GM23248 (cell line): ENCODE measurements at regions not wholly inside any gene's neighbourhood (a gene's known extent, or its start where the extent isn't known, plus 50 kb on each side); places are given as distances from the start of the nearest gene placed in this dataset.

ENCODE experiments used
- DNase-seq: peaks from one replicate; pipeline ENCODE4 v3.0.0-alpha.2; 2015
- H2AFZ ChIP-seq: fragments of 200-600 bp; sonication (generic); 2 replicates; pipeline ENCODE4 v1.6.1; 2016; ENCODE audit warnings: antibody characterized with exemption
- H3F3A ChIP-seq: fragments of 200-600 bp; sonication (generic); 2 replicates; pipeline ENCODE4 v1.6.1; 2016; ENCODE audit warnings: mild to moderate bottlenecking, antibody characterized with exemption, mixed run types; ENCODE audit not compliant: insufficient read depth
- H3K27ac ChIP-seq: fragments of 200-600 bp; sonication (generic); 2 replicates; pipeline ENCODE4 v1.5.1; 2016; ENCODE audit warnings: mild to moderate bottlenecking
- H3K27me3 ChIP-seq: fragments of 200-600 bp; sonication (generic); replicated peaks from 2 replicates; pipeline ENCODE4 v1.6.1; 2016; ENCODE audit warnings: mild to moderate bottlenecking; ENCODE audit not compliant: insufficient read depth
- H3K36me3 ChIP-seq: fragments of 200-600 bp; sonication (generic); 2 replicates; pipeline ENCODE4 v1.6.1; 2016; ENCODE audit warnings: low read depth, mild to moderate bottlenecking
- H3K4me1 ChIP-seq: fragments of 200-600 bp; sonication (generic); 2 replicates; pipeline ENCODE4 v1.6.1; 2016; ENCODE audit warnings: mild to moderate bottlenecking; ENCODE audit not compliant: insufficient read depth
- H3K4me2 ChIP-seq: fragments of 200-600 bp; sonication (generic); one replicate; pipeline ENCODE4 v1.6.1; 2016; ENCODE audit warnings: mild to moderate bottlenecking; ENCODE audit not compliant: unreplicated experiment
- H3K4me3 ChIP-seq: fragments of 200-600 bp; sonication (generic); 2 replicates; pipeline ENCODE4 v1.5.1; 2016; ENCODE audit warnings: mild to moderate bottlenecking
- H3K79me2 ChIP-seq: fragments of 200-600 bp; sonication (generic); 2 replicates; pipeline ENCODE4 v1.6.1; 2016; ENCODE audit warnings: mild to moderate bottlenecking; ENCODE audit not compliant: insufficient read depth
- H3K9ac ChIP-seq: fragments of 200-600 bp; sonication (generic); 2 replicates; pipeline ENCODE4 v1.6.1; 2016; ENCODE audit warnings: mild to moderate bottlenecking
- H3K9me2 ChIP-seq: fragments of 200-600 bp; sonication (generic); 2 replicates; pipeline ENCODE4 v1.6.1; 2016; ENCODE audit warnings: mixed run types, mild to moderate bottlenecking, moderate library complexity; ENCODE audit not compliant: insufficient read depth
- H3K9me3 ChIP-seq: fragments of 200-600 bp; sonication (generic); one replicate; pipeline ENCODE4 v1.6.1; 2017; ENCODE audit warnings: low read depth
- H4K20me1 ChIP-seq: fragments of 200-600 bp; sonication (generic); 2 replicates; pipeline ENCODE4 v1.6.0; 2016; ENCODE audit not compliant: insufficient read depth
- EZH2 ChIP-seq: fragments of 200-600 bp; sonication (generic); IDR thresholded peaks from 2 replicates; pipeline ENCODE4 v1.6.1; 2018; ENCODE audit warnings: antibody characterized with exemption, mild to moderate bottlenecking; ENCODE audit not compliant: insufficient read depth, poor library complexity, severe bottlenecking
- EZH2phosphoT487 ChIP-seq: fragments of 200-600 bp; sonication (generic); IDR thresholded peaks from 2 replicates; pipeline ENCODE4 v1.6.1; 2018; ENCODE audit warnings: antibody characterized with exemption, moderate library complexity, mild to moderate bottlenecking, low read depth; ENCODE audit not compliant: insufficient read depth
- WGBS, 2 experiments: methylation state at CpG; one replicate each; pipeline ENCODE4 v1.1.6; 2015 to 2017; ENCODE audit warnings: low lambda C conversion rate in 2 of 2, low coverage in 1 of 2; ENCODE audit errors: missing lambda C conversion rate in 2 of 2; 5-methylcytosine and 5-hydroxymethylcytosine counted together
- in situ Hi-C: fragments of 300-500 bp; cut with MboI; formaldehyde crosslinking; loops from 2 replicates; pipeline ENCODE4 v1.15.0; 2020

- no peaks in the 10 kb centered on the region for H3K4me1 ChIP-seq
- DNase-seq, result peak; percentile 16
- H3K4me3 ChIP-seq, result no peak overlapping the region
- no peak overlapping the region for H3K4me2 ChIP-seq
- no peaks in the 10 kb centered on the region for H4K20me1 ChIP-seq
- H3K36me3 ChIP-seq, result no peaks in the 10 kb centered on the region
- 91 to 94% methylated on average over 6 of the region's 6 CpGs for WGBS, 2 experiments
- H3K9me2 ChIP-seq, result no peaks in the 10 kb centered on the region
- no peaks in the 10 kb centered on the region for H3K27me3 ChIP-seq
- no peak overlapping the region for H2AFZ ChIP-seq
- no peaks in the 10 kb centered on the region for H3F3A ChIP-seq
- no peaks in the 10 kb centered on the region for H3K9me3 ChIP-seq
- in situ Hi-C loops, result no loop called here
- no peaks in the 10 kb centered on the region for H3K79me2 ChIP-seq
- H3K27ac ChIP-seq, result no peak overlapping the region
- TF ChIP-seq EZH2 (no peak), EZH2phosphoT487 (no peak)
- no peak overlapping the region for H3K9ac ChIP-seq
Measured at GRCh38 chr2:236852977-236853374, 232.7 kb upstream of the COPS8 start.

GRCh38 chr2:236853585-236854051, 232.1 kb upstream of the COPS8 start:
- Histone ChIP-seq H4K20me1 (no peaks in the 10 kb centered on the region), H3K9ac (no peak overlapping the region), H3K36me3 (no peaks in the 10 kb centered on the region), H3K79me2 (no peaks in the 10 kb centered on the region), H3K4me3 (no peak overlapping the region), H3K9me2 (no peaks in the 10 kb centered on the region), H3K27ac (no peak overlapping the region), H2AFZ (no peak overlapping the region), H3K9me3 (no peaks in the 10 kb centered on the region), H3K27me3 (no peaks in the 10 kb centered on the region), H3F3A (no peaks in the 10 kb centered on the region), H3K4me1 (no peaks in the 10 kb centered on the region), H3K4me2 (no peak overlapping the region)
- DNase-seq, result no peak
- WGBS, 2 experiments, result 96 to 97% methylated on average over 13 of the region's 13 CpGs
- TF ChIP-seq EZH2phosphoT487 (no peak), EZH2 (no peak)
- in situ Hi-C loops, result no loop called here

DNA sequence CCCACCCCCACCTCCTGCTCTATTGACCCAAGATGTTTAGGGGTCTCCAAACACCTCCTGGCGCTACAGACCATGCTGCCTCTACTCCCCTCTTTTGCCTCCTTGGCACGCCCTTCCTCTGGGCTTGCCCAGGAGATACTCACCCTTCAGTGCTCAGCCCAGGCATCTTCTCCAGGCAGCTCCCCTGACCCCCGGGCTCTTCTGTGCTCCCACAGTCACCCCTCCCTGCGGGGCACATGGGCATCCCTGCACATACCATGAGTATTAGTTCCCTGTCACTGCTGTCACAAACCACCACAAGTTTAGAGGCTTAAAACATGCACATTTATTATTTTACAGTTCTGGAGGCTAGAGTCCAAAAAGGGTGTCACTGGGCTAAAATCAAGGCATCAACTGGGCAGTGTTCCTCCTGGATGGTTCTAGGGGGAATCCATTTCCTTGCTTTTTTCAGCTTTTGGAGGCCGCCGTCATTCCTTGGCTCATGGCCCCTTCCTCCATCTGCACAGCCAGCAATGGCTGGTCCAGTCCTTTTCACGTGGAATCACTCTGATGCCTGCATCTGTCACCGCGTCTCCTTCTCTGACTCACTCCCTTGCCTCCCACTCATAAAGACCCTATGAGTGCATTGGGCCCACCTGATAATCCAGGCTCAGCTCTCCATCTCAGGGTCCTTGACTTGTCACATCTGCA, 230.4 kb upstream of the COPS8 start:
- no peak for DNase-seq
- H3K4me2 ChIP-seq, result no peak overlapping the region
- in situ Hi-C loops, result no loop called here
- no peaks in the 10 kb centered on the region for H3K27me3 ChIP-seq
- H3K36me3 ChIP-seq, result no peaks in the 10 kb centered on the region
- H3K9ac ChIP-seq, result no peak overlapping the region
- no peaks in the 10 kb centered on the region for H3K4me1 ChIP-seq
- no peaks in the 10 kb centered on the region for H3F3A ChIP-seq
- no peak overlapping the region for H3K4me3 ChIP-seq
- no peaks in the 10 kb centered on the region for H4K20me1 ChIP-seq
- no peaks in the 10 kb centered on the region for H3K9me2 ChIP-seq
- H3K79me2 ChIP-seq, result no peaks in the 10 kb centered on the region
- no peaks in the 10 kb centered on the region for H3K9me3 ChIP-seq
- WGBS, 2 experiments, result 85 to 87% methylated on average over 9 of the region's 9 CpGs
- no peak overlapping the region for H2AFZ ChIP-seq
- H3K27ac ChIP-seq, result no peak overlapping the region
- no peak for TF ChIP-seq EZH2
- no peak for TF ChIP-seq EZH2phosphoT487

- Histone ChIP-seq H3K27me3 (no peaks in the 10 kb centered on the region), H2AFZ (no peak overlapping the region), H3K4me1 (no peaks in the 10 kb centered on the region), H3K36me3 (no peaks in the 10 kb centered on the region), H3K4me3 (no peak overlapping the region), H3K9ac (no peak overlapping the region), H3K27ac (no peak overlapping the region), H4K20me1 (no peaks in the 10 kb centered on the region), H3K9me3 (no peaks in the 10 kb centered on the region), H3F3A (no peaks in the 10 kb centered on the region), H3K9me2 (no peaks in the 10 kb centered on the region), H3K4me2 (no peak overlapping the region), H3K79me2 (no peaks in the 10 kb centered on the region)
- 76% methylated on average over 21 to 22 of the region's 22 CpGs for WGBS, 2 experiments
- TF ChIP-seq EZH2 (no peak), EZH2phosphoT487 (no peak)
- in situ Hi-C loops, result no loop called here
- DNase-seq, result no peak
Measured at GRCh38 chr2:236855866-236856847, 229.5 kb upstream of the COPS8 start.
